Stimulated activated CD4-positive, alpha-beta T cell treated with anti-CD3 and anti-CD28 coated beads, Interleukin-4, amount 100 ng/mL, for 48 hours (primary cell): ENCODE measurements at regions not wholly inside any gene's neighbourhood (a gene's known extent, or its start where the extent isn't known, plus 50 kb on each side); places are given as distances from the start of the nearest gene placed in this dataset.

ENCODE experiments used
- DNase-seq, 2 donors: peaks; one replicate each; pipeline ENCODE4 v3.0.0-alpha.2; 2020; ENCODE audit warnings: low read depth in 2 of 2

DNA sequence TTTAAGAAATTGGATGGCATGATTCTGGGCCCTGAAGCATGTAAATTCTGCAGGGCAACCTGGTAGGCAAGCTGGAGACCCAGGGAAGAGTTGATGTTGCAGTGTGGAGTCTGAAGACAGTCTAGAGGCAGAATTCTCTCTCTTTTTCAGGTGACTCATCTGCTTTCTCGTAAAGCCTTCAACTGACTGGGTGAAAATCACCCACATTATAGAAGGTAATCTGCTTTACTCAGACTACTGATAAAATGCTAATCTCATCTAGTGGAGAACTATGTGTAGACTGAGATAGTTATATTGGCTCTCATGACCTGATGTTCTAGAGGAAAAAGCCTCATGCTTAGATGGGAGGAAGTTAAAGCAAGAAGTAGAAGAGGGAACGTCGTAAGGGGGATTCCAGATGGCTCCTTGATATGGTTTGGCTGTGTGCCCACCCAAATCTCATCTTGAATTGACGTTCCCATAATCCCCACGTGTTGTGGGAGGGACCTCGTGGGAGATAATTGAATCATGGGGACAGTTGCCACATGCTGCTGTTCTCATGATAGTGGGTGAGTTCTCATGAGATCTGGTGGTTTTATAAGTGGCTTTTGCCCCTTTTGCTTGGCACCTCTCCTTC, 723.8 kb downstream of the BCL11B start:
- peak; percentile 6 to 16 for DNase-seq

DNA sequence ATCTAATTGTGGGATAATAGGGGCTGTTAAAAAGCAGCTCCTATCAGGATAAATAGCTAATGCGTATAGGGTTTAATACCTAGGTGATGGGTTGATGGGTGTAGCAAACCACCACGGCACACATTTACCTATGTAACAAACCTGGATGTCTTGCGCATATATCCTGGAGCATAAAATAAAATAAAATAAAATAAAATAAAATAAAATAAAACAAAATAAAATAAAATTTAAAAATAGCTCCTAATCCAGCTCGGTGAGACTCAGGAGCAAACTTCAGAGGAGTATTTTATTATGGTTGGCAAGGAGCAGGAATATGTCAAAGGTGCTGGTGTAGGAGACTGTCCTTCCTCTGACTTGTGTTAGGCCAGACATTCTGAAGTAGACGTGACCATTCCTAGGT, 721.0 kb downstream of the BCL11B start:
- no peak for DNase-seq

DNA sequence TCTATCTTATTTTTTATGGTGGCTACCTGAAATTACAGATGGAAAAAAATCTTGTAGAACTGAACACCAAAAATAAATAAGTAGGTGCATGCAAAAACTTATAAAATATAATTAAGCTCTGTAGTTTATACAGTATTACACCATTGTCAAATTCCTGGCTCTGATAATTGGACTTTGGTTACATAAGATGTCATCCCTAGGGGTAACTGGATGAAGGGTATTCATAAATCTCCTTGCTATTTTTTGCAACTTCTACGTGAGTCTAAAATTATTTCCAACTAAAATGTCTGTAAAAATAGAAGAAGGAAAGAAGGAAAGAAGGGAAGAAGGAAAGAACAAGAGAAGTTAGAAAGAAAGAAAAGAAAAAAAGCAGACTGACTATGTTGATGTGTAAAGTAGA, 716.6 kb downstream of the BCL11B start:
- DNase-seq: no peak

DNA sequence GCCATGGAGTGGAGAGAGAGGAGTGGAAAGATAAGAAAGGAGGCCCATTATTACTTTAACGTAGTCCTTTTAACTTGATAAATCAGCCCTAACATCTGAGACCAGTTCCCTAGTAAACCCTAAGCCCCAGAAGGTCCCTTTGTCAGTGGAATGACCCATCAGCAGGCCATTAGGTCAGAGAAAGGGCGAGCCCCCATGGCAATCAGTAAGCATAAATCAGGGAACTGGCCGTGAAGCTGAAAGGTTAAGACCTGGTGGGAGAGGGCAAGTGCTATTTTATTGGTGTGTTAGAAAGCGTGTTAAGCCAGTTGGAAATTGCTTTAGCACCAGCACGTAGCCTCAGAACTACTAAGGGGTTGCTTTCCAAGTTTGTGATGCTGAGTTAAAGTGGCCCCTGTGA, 708.0 kb downstream of the BCL11B start:
- no peak for DNase-seq

DNA sequence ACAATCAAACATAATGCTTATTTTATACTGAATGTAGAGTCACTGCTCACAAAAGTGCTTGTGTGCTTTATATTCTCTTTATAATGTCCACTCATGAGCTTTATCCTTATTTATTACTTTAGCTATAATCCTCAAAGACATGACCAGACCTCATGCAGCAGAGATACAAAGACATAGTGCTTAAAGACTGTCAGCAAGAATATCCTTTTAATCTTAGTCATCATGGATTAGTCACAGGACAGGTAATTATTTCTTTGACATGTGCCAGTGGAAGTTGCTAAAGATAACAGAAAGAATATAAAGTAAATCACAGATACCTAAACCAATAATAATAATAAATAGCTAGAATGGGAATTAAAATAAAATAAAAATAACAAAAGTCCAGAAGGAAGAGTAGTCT, 707.5 kb downstream of the BCL11B start:
- no peak for DNase-seq

DNA sequence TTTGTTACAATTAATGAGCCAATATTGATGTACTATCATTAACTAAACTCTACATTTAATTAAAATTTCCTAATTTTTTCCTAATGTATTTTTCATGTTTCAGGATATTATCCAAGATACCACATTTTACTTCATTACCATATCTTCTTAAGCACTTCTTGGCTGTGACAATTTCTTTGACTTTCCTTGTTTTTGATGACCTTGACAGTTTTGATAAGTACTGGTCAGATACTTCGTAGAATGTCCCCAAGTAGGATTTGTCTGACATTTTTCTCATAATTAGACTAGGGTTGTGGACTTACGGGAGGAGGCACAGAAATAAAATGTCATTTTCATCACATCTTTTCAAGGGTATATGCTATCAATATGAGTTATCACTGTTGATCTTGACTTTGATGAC, 700.9 kb downstream of the BCL11B start:
- DNase-seq: no peak

DNA sequence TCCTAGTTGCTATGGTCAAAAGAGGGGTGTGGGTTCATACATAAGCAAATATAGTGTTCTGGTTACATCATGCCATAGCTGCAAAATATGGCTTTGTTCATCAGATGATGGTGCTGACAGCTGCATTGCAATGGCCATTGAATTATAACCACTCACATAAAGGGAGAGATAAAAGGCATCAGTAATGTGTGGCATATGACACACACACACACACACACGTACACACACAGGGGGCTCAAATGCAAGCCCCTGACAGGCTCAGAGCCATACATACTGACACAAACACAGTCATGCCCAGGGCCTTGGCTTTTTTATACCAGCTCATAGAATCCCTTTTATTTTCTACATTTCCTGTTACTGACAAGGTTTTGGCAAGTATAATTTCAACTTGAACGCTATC, 698.9 kb downstream of the BCL11B start:
- no peak for DNase-seq

DNA sequence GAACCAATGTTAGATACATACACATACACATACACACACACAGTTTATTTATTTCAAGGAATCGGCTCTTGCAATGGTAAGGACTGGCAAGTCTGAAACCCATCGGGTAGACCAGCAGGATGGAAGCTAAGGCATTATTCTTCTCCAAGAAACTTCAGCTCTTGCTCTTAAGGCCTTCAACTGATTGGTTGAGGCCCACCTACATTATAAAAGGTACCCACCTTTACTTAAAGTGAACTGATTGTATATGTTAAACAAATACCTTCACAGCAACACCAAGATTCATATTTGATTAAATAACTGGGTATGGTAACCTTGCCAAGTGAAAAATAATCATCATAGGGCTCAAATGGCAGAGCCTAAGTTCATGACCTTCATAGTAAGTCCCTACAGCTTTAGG, 695.5 kb downstream of the BCL11B start:
- DNase-seq: no peak

DNA sequence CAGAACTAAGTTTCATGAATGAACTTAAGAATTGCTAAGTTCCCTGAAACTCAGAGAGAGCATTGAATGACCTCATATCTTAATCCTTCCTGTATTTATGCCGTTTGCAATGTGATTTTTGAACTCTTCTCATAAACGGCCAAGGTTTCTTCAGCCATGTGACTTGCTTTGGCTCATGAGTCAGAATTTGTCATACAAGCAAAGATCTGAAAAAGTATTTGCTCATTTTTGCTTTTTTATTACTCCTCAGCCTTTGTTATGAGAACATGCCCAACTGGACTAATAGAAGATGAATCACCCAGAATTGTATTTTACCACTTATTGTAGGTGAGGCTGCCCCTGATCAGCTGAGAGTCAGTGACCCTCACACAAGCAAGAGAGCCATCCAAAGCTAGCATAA, 693.8 kb downstream of the BCL11B start:
- no peak for DNase-seq

DNA sequence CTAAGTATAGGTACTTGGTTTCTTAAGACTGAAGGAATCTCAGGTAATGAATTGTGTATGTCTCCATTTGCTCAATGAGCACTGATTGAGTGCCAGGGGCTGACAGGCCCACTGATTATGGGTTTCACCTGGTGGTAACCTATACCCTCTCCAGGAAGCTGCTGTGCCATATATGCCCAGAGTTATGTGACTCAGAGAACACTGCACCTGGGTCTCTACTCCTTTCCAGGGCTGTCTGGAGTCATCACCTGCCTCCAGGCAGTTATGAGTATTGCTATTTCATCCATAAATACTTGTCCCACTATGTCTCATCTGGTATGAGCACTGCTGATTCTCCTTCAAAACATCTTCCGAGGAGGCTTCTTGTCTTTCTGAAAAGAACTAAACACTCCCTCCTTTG, 692.9 kb downstream of the BCL11B start:
- no peak for DNase-seq

DNA sequence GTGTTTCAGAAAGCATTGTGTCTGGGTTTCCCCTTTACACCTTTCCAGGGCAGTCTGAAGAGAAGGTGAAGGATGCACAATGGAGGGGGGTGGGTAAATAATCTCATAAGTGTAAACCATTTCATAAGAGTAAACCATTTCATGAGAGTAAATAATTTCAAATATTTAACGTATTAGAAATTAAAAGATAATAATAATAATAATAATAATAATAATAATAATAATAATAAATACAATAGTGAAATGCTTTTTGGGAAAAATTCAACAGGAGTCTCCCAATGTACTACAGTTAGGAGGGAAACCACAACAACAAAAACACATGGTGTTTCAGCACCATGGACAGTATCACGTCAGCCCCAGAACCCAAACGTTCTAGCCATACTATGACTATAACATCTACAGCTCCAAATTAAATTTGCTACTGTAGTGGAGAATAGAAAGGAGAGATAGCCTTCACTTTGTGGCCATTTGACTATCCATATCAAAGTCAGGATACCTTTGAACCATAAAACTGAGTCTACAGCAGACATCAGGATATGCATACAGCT, 691.8 kb downstream of the BCL11B start:
- DNase-seq: no peak

DNA sequence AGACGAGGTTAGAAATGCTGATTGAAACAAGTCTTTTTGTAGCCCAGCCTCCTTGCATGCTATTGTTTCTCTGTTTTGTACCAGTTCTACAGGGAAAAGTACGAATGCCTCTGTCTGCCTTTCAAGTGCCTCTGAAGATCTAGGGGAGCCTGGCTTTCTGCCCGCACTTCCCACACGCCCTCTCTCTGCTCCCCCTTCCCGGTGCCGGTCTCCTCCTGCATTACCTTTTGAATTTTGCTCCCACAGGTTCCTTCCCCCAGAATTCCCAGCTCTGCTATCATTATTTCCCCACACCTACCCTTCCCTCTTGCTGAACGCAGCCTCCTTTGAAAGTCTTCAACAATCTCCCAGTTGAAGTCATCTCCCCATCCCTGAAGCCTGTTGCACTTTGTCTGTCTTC, 689.7 kb downstream of the BCL11B start:
- no peak for DNase-seq

DNA sequence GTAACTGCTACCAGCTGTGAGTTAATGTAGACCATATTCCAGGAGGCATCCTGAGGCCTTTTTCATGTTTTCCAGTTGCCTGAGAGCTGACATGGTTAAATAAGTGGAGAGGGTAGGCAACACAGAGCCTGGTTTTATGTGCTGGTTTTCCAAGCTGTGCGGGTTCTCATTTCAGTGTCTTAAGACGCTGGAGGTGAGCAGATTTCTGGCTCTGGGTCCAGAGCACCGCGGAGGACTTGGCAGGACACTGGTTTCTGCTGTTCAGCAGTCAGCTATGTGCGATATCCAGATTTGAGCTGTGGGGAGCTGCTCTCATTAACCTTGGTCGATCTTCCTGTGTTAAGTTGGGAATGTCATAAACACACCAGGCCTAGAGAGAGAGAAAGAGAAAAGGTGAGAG, 680.8 kb downstream of the BCL11B start:
- no peak for DNase-seq

DNA sequence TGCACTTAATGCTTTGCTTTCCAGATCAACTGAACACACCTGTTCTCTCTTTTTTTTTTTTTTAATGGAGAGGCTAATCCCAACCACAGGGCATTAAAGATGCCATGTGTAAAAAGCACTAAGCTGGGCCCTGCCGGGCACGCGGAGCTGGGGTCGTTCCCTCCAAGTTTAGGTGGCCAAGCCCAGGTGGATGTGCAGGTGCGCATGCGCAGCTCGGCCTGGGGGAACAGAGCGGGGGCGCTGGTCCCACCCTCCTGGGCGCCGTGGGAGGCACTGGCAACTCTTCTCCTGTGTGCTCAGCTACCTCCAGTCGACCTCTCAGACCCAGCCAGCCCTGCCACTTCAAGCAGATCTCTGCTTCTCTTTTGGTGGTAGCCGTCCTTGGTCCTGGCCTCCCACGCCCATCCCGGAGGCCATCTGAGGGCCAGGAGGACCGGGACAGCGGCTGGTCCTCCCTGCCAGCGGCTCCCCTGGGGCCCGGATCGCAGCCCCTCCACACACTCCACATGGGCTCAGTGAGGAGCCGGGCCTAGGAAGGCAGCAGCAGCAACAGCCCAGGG, 679.3 kb downstream of the BCL11B start:
- DNase-seq: no peak

DNA sequence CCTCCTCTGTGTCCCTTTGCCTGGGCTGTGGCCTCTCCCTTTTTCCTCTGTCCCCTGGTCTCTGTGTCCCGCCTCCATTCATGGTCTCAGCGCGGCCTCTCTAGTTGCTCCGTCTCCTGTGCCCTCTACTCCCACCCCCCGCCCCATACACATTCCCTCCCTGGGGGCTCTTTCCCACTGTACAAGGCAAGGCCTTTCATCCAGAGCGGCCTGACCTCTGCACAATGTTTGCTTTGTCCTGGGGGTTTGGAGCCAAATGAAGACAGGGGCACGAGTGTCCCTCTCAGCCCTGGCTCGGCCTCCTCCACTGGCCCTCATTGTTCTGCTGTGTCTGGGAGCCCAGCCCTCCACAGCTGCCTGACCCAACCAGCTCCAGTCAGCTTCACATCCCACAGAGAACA, 678.6 kb downstream of the BCL11B start:
- no peak for DNase-seq

DNA sequence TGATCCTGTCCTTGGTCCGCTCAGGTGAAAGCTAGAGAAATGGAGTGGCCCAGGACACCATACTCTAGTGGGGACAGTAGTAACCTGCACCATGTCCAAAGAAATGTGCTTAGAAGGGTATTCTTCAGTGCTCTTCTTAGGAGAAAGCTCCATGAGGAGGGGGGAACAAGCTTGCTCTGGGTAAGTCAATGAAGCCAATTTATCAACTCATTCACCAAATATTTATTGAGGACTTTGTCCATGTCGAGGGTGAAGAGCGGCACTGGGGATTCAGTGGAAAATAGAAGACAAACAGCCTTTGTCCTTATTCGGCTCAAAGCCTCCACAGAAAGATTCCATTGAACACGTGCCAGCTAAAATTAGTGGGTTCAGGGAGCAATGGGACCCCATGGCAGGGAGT, 677.8 kb downstream of the BCL11B start:
- no peak for DNase-seq

DNA sequence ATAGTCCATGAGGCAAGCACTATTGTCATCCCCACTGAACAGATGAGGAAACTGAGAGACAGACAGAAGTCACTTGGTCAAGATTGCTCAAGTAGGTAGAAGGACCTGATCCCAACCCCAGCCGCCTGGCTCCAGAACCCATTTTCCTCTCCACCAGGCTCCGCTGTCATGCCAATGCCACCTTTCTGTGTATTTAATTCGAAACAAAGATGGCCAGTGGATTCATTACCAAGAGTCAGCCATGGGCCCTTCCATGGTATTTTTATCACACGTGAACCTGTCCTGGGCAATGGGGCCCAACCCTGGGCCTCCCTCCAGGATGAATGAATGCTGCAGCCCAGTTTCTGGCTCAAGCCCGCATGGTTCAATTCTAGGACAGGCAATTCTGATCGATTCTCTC, 673.4 kb downstream of the BCL11B start:
- DNase-seq: no peak

DNA sequence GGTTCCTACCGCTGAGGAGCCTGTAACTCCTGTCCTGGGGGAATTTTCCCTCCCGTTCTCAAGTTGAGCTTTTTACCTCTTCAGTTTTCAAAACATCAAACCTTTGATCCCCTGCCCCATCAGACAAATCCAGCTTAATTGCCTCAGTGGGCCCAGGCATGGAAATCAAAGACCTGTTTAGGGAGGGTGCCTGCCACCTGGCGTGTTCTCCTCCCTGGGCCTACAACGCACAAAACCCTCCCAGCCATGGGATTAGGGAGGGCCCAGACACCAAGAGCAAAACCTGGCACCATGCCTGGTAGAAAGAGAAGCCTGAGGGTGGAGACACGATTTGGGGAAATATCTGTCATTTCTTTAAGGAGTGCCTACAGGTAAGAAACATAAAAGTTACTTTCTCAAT, 672.9 kb downstream of the BCL11B start:
- DNase-seq: no peak

DNA sequence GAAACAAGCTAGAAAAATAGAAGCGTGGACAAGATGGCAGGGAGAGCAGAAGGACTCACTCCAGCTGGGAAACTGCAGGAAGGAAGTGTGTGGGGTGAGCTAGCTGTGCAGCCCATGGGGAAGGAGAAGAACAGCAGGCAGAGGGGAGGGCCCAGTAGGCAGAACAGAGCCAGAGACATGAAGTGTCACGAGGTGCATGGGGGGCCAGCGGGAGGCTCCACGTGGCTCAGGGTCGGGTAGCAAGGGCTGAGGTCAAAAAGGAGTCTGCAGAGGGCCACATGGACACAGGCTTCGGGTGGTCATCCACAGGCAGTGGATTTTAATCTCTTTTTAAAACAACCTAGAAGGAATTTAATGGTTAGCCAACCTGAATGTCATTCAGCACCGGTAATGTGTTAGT, 669.0 kb downstream of the BCL11B start:
- DNase-seq: no peak

DNA sequence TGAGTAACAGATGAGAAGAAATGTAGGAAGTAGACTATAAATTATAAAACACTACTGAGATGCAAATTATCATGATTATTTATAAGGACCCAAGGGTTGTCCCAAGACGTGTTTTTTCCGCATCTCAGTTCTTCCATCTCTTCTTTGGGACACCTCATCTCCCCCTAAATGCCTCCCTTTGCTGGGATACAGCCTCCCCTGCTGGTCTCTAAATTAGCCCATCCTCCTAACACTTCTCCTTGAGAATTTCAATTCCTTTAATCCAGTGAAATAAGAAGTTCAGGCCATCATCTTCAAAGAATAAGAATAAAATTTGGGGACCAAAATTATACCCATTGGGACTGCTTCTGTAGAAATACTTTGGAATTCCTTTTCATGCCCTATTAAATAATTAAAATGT, 667.0 kb downstream of the BCL11B start:
- DNase-seq: no peak

DNA sequence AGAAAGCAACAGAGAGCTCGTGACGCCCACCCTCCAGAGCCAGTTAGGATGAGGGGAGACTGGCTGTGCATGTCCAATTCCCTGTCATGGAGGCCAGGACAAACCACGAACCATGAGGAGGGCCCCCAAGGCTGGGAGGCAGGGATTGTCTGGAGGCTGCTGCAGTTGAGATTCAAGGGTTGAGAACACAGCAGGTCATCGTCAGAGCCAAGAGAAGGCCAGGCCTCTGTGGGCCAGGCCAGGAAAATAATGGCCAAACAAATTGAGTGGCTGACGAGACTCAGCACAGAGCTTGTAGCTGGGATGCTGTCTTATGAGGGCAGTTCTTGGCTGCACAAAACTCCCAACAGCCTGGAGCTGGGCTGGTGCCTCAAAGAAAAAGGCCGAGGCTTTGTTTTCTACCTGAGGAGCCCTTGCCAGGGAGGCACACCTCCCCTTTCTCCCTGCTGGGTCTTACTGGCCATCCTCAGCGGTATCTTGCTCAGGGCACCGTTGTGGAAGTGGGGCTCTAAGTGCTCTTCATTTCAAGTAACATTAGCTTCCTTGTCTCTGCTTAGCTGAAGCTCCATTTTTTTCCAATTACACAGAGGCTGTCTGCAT, 665.9 kb downstream of the BCL11B start:
- no peak for DNase-seq

DNA sequence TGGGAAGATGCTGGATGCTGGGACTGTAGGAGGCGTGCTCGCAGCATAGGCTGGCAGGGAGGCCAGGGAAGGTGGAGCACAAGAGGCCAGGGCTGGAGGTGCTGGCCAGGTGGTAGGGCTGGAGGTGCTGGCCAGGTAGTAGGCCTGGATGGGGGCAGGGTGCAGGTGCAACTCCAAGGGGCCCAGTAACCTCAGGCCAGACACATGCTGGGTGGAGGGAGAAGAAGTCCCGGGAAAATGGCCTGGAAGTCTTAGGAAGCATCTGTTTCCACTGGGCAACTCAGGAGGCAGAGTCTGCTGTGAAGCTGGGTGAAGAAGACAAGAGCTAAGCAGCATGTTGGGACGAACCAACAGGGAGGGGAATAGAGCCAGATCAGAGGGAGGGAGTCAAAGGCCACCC, 665.2 kb downstream of the BCL11B start:
- DNase-seq: no peak

DNA sequence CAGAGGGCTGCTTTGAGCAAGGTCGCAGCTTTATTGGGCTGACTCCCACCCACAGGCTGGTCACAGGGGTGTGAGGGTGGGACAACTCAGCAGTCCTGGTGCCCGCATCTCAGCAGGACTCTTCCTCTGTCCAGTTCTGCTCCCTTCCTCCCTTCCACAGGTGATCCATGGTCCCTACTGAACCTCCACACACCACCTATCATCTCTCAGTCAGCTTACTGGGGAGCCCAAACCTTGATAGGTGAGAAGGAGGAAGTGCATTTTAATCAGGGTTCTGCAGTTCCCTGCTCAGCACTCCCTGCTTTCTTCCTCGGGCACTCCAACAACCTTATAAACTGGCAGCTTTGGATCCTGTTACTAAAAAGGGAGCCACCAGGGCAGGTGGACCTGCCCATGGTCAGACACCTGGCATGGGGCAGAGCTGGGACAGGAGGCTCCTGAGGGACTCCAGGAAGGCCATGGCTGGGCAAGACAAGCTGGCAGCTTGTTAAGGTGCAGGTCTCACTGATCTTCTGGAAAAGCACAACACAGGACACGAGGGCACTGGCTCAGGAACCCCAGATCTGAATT, 664.6 kb downstream of the BCL11B start:
- DNase-seq: no peak
